Ovary (tissue), 7 donors: ENCODE measurements at regions not wholly inside any gene's neighbourhood (a gene's known extent, or its start where the extent isn't known, plus 50 kb on each side); places are given as distances from the start of the nearest gene placed in this dataset.

Source experiments
- DNase-seq, 5 donors: peaks; one replicate each; pipeline ENCODE4 v3.0.0-alpha.2; 2019 to 2020
- H3K27ac ChIP-seq, 2 donors: fragments of 200-600 bp; one replicate each; pipeline versions ENCODE4 v1.5.1 to v1.8.0; 2019 to 2022
- H3K27me3 ChIP-seq: fragments of 200-600 bp; one replicate; pipeline ENCODE4 v1.8.0; 2022
- H3K36me3 ChIP-seq: fragments of 200-600 bp; sonication (generic); one replicate; pipeline ENCODE4 v1.5.1; 2019
- H3K4me1 ChIP-seq: one replicate; pipeline ENCODE4 v1.8.1; 2013; ENCODE audit warnings: mild to moderate bottlenecking, moderate library complexity; ENCODE audit not compliant: insufficient read depth
- H3K4me3 ChIP-seq: fragments of 200-600 bp; sonication (generic); one replicate; pipeline ENCODE4 v1.5.1; 2017
- H3K9me3 ChIP-seq, 2 donors: fragments of 200-600 bp in 1 of 2; sonication (generic) in 1 of 2; one replicate each; pipeline versions ENCODE4 v1.5.1 to v1.8.1; 2013 to 2019; ENCODE audit warnings: mild to moderate bottlenecking in 1 of 2, moderate library complexity in 1 of 2
- EP300 ChIP-seq: sonication (generic); formaldehyde crosslinking; IDR thresholded peaks from one replicate; pipeline ENCODE4 v1.6.1; 2017; ENCODE audit warnings: antibody characterized with exemption
- POLR2A ChIP-seq: fragments of 450-650 bp; IDR thresholded peaks from one replicate; pipeline ENCODE4 v1.6.1; 2017; ENCODE audit warnings: antibody characterized with exemption, mild to moderate bottlenecking, moderate library complexity
- WGBS, 3 donors: extraction: QIAGEN DNeasy Blood & Tissue Kit in 1 of 3; methylation state at CpG; one replicate each; pipeline versions ENCODE4 v1.1.5 to v1.1.7; 2013 to 2017; 5-methylcytosine and 5-hydroxymethylcytosine counted together
- intact Hi-C, 4 donors: fragments of 100-400 bp; cut with DNase I; formaldehyde crosslinking; loops; one replicate each; pipeline versions ENCODE4 v1.11.0 to v1.15.1; 2022 to 2023
- TF ChIP-seq, protein P1 (sequence below), 3 donors: fragments of 450-650 bp in 2 of 3; fragments of 200-600 bp in 1 of 3; IDR thresholded peaks; one replicate each; pipeline versions ENCODE4 v1.5.1 to v1.8.0; 2016 to 2022; ENCODE audit warnings: antibody characterized with exemption in 3 of 3, mild to moderate bottlenecking in 1 of 3
- donor health status: DM: no; HTN: no; CAD: no; lungs with moderate emphysema.
- donor health status: DM: no; HTN: no; CAD: no.
- donor health status: Bipolar disorder and iron deficiency.
- donor health status: DM: no; HTN: no; CAD: no.
- donor health status: DM: yes; HTN: yes; CAD: no.

DNA sequence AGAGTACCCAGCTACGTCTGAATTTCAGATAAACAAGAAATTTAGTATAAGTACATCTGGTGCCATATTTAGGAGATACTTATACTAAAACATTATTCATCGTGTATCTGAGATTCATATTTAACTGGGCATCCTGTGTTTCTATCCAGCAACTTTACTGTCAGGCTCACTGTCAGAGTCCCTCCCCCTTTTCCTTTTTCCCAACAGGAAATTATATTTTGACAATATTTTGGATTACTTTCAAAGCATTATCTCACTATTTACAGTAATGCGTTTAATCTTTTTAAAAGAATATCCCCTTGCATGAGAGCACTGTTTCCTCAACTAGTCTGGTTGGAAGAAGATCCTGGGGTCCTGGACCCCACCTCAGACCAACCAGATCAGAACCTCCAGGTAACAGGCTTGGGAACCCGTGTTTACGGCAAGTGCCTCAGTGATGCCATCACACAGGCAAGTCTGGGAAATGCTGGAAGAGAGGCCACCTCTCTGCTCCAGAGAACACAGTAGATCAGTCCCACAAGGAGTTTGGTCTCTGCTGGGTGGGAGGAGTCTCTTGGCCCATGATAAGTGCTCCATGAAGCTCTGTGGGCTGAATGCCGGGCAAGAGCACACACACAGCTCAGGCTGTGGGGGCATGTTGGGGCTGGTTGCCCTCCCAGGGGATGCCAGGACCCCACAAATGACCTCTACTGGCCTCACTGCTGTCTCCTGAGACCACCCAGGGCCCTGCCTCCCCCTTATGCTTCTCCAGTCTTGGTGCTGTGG is 84.2 kb upstream of the UXS1 start:
- TF ChIP-seq, protein P1, sequence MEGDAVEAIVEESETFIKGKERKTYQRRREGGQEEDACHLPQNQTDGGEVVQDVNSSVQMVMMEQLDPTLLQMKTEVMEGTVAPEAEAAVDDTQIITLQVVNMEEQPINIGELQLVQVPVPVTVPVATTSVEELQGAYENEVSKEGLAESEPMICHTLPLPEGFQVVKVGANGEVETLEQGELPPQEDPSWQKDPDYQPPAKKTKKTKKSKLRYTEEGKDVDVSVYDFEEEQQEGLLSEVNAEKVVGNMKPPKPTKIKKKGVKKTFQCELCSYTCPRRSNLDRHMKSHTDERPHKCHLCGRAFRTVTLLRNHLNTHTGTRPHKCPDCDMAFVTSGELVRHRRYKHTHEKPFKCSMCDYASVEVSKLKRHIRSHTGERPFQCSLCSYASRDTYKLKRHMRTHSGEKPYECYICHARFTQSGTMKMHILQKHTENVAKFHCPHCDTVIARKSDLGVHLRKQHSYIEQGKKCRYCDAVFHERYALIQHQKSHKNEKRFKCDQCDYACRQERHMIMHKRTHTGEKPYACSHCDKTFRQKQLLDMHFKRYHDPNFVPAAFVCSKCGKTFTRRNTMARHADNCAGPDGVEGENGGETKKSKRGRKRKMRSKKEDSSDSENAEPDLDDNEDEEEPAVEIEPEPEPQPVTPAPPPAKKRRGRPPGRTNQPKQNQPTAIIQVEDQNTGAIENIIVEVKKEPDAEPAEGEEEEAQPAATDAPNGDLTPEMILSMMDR (IDR thresholded peaks at IDR 0.05), result no peak
- no peak for TF ChIP-seq POLR2A
- TF ChIP-seq EP300, result no peak
- H3K27me3 ChIP-seq, result no peaks in the 10 kb centered on the region
- no peak for DNase-seq
- H3K4me3 ChIP-seq, result no peak overlapping the region
- H3K9me3 ChIP-seq, result no peaks in the 10 kb centered on the region
- no peaks in the 10 kb centered on the region for H3K36me3 ChIP-seq
- WGBS, 3 donors, result 42 to 55% (median 44%) methylated on average over 6 of the region's 6 CpGs
- peaks cover 5% of the 10 kb centered on the region for H3K4me1 ChIP-seq
- intact Hi-C loops, result no loop called here
- no peak overlapping the region for H3K27ac ChIP-seq

DNA sequence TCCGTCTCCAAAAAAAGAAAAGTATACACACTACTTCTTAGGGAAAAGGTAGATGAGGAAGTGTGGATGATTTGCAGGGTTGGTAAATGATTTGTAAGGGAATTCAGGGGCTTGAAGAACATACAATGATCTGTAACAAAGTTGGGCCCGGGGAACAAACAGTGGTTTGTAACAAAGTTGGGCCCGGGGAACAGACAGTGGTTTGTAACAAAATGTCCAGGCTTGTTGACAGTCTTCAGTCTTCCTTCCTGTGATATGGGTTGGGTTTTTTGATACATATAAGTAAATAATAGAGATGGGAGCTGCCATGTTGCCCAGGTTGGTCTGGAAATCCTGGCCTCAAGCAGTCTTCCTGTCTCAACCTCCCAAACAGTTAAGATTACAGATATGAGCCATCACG is 83.3 kb upstream of the UXS1 start:
- intact Hi-C loops, result no loop called here
- no peak for DNase-seq
- 94 to 98% (median 96%) methylated on average over 4 of the region's 4 CpGs for WGBS, 3 donors
- TF ChIP-seq EP300 (no peak), POLR2A (no peak)
- TF ChIP-seq, protein P1 (IDR thresholded peaks at IDR 0.05), result no peak
- H3K27me3 ChIP-seq, result no peaks in the 10 kb centered on the region
- H3K9me3 ChIP-seq, result no peaks in the 10 kb centered on the region
- H3K4me1 ChIP-seq, result peaks cover 3% of the 10 kb centered on the region
- H3K4me3 ChIP-seq, result no peak overlapping the region
- no peak overlapping the region for H3K27ac ChIP-seq
- no peaks in the 10 kb centered on the region for H3K36me3 ChIP-seq

DNA sequence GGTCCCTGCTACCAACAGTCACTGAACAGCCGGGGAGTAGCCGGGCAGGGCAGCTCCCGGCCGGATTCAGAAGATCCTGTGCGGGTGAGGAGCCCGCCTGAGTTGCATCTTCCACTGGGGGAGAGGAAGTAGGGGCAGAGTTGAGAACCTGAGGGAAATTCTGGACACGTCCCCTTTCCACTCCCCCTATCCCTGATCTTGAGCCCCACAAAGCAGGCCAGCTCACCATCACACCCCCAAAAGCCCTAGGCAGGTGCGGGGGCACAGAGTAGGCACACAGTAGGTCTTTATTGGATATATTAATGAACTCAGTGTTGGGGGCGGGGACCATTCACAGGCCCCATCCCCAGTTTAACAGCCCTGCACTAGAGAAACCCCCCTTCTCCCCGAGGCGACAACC is 81.9 kb upstream of the UXS1 start:
- Histone ChIP-seq H3K4me3 (no peak overlapping the region), H3K9me3 (no peaks in the 10 kb centered on the region), H3K36me3 (no peaks in the 10 kb centered on the region), H3K27me3 (no peaks in the 10 kb centered on the region), H3K27ac (no peak overlapping the region), H3K4me1 (no peaks in the 10 kb centered on the region)
- intact Hi-C loops, result no loop called here
- 95 to 97% (median 96%) methylated on average over 11 of the region's 11 CpGs for WGBS, 3 donors
- no peak for DNase-seq
- TF ChIP-seq, protein P1 (IDR thresholded peaks at IDR 0.05), result no peak
- no peak for TF ChIP-seq EP300

DNA sequence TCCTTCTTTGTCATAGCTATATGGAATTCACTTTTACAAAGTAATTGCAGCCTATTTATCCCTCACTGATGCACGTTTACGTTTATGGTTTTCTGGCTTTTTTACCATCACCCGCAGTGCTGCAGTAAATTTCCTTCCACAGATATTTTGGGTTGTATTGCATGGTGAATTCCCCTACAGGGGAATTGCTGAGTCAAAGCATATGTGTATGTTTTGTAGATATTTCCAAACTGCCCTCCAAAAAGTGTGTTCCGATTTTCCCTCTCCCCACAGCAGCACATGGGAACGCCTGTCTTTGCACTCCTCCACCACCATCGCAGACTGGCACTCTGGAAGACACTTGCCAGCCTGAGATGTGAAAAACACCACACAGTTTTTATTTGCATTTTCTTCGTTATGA is 80.6 kb upstream of the UXS1 start:
- no peak overlapping the region for H3K27ac ChIP-seq
- TF ChIP-seq POLR2A (no peak), EP300 (no peak)
- TF ChIP-seq, protein P1 (IDR thresholded peaks at IDR 0.05), result no peak
- intact Hi-C loops, result no loop called here
- H3K4me3 ChIP-seq, result no peak overlapping the region
- no peaks in the 10 kb centered on the region for H3K9me3 ChIP-seq
- H3K36me3 ChIP-seq, result no peaks in the 10 kb centered on the region
- WGBS, 3 donors, result 26 to 37% (median 36%) methylated on average over 7 of the region's 7 CpGs
- H3K27me3 ChIP-seq, result no peaks in the 10 kb centered on the region
- H3K4me1 ChIP-seq, result peaks cover 2% of the 10 kb centered on the region
- DNase-seq, result no peak
